ENCODE measurements at regions not wholly inside any gene's neighbourhood (a gene's known extent, or its start where the extent isn't known, plus 50 kb on each side); places are given as distances from the start of the nearest gene placed in this dataset.

- DNase-seq (ENCODE audit: low read depth in 2 of 3, low spot score in 2 of 3), result no peak
Observed at GRCh38 chr16:8286348-8286747, 304.0 kb downstream of the TMEM114 start.

- DNase-seq (ENCODE audit: low read depth in 2 of 3, low spot score in 2 of 3), result no peak
Observed at GRCh38 chr16:8283195-8283594, 307.1 kb downstream of the TMEM114 start.

GRCh38 chr16:8278031-8278580, 312.2 kb downstream of the TMEM114 start:
- DNase-seq (ENCODE audit: low read depth in 2 of 3, low spot score in 2 of 3), result no peak

DNA sequence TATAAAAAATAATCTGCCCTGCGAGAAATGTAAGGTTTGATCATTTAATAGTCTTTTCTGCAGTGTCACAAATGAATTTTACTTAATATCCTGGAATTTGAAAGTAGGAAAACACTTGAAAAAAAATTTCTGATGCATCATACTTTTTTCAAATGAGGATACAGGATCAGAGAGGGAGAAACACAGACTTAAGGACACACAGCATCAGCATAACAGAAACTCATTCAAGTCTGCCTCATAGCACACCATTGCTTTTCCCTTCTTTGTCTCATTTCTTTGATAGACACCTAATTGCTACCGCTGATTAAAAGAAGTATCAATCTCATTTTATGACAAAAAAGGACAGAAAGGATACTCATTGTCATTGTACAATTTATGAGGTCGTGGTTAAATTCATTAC, 319.0 kb downstream of the TMEM114 start:
- no peak for DNase-seq (ENCODE audit: low read depth in 2 of 3, low spot score in 2 of 3)

DNA sequence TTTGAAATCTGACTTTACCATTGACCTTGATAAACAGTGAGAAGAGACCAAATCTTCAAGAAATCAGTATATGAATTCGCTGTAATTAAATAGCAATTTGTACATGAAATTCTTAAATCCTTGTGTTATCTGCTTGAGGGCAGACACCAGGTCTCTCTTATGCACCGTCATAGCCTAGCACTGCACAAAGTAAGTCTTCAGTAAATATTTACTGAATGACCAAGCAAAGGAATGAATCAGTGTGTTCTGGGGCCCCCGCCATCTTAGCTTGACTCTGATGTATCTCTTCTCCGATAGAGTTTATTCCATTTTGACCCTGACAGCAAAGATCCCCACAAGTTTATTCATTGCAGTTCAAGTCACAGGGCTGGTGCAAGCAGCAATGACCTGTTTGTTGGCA, 328.0 kb downstream of the TMEM114 start:
- no peak for DNase-seq (ENCODE audit: low read depth in 2 of 3, low spot score in 2 of 3)

GRCh38 chr16:8260140-8260539, 330.2 kb downstream of the TMEM114 start:
- DNase-seq (ENCODE audit: low read depth in 2 of 3, low spot score in 2 of 3), result no peak

DNA sequence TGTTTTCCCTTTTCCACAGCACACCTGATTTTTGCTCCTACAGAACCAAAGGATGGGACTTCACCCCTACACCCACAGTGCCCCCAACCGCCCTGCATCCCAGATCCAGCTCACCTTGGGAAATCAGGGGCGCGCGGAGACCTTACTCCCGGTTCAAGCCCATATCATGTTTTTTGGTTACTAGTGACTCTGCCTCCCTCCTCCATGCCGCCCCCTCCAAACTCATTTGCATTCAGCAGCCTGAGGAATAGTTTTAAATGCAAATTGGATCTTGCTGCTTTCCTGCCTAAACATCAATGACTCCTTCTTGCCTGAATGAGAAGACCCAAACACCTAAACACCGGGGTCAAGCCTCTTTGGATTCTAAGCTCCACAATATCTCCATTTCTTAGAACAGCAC, 331.8 kb downstream of the TMEM114 start:
- DNase-seq (ENCODE audit: low read depth in 2 of 3, low spot score in 2 of 3), result no peak

GRCh38 chr16:8257561-8257960, 332.8 kb downstream of the TMEM114 start:
- DNase-seq (ENCODE audit: low read depth in 2 of 3, low spot score in 2 of 3), result no peak

- no peak for DNase-seq (ENCODE audit: low read depth in 2 of 3, low spot score in 2 of 3)
Observed at GRCh38 chr16:8254405-8254804, 335.9 kb downstream of the TMEM114 start.

GRCh38 chr16:8253718-8254117, 336.6 kb downstream of the TMEM114 start:
- DNase-seq (ENCODE audit: low read depth in 2 of 3, low spot score in 2 of 3), result no peak

DNA sequence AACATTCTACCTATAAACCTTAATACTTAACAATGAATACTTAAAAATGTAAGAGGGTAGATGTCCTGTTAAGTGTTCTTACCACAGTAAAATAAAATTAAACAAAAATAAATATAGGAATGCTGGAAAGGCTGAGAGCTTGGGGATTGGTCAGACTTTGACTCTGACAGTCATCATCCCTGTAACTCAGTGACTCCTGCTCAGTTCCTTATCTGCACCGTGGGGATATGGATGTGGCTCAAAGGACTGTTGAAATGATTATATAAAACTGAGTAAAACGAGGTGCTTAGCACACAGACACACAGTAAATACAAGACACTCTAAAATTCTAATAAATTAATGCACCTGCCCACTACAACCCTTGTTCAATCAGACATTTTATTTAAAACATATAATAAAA, 338.6 kb downstream of the TMEM114 start:
- DNase-seq (ENCODE audit: low read depth in 2 of 3, low spot score in 2 of 3), result no peak

GRCh38 chr16:8251298-8251697, 339.0 kb downstream of the TMEM114 start:
- DNase-seq (ENCODE audit: low read depth in 2 of 3, low spot score in 2 of 3), result no peak

DNA sequence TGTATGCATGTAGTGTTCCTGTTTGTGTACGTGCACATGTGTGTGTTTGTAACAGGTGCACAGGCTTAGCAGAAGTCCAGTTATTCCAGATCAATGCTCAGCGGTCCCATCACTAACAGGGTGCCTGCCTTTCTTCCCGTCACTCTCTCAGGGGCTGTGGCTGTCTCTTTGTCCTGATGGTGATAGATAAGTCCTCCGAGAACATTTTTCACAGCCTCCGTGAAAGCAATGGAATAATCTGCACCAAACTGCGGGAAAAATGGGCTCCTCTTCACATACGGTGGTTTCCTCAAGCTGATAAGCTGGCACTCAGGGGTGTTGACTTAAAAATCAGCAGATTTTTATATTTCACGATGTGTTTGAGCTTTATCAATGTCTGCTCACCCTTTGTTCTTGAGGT, 342.3 kb downstream of the TMEM114 start:
- no peak for DNase-seq (ENCODE audit: low read depth in 2 of 3, low spot score in 2 of 3)

GRCh38 chr16:8243981-8244380, 346.3 kb downstream of the TMEM114 start:
- DNase-seq (ENCODE audit: low read depth in 2 of 3, low spot score in 2 of 3), result no peak

GRCh38 chr16:8241408-8241807, 348.9 kb downstream of the TMEM114 start:
- DNase-seq (ENCODE audit: low read depth in 2 of 3, low spot score in 2 of 3), result no peak

DNA sequence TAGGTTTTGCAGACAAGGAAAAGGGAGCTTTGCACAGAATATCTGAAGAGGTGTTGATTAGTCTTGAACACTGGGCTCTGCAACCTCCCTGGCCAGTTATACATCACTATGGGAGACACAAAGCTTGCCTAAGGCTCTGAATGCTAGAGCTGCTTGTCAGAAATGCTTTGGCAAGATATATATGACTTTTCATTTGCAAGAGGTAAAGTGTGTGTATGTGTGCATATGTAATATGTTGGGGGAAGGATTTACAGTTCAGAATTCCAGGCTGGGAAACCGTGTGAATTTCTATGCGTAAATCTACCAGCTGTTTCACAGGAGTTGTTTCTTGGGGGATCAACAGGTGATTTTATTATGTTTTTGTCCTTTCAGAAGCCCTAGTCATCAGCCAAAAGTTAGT, 350.9 kb downstream of the TMEM114 start:
- no peak for DNase-seq (ENCODE audit: low read depth in 2 of 3, low spot score in 2 of 3)

DNA sequence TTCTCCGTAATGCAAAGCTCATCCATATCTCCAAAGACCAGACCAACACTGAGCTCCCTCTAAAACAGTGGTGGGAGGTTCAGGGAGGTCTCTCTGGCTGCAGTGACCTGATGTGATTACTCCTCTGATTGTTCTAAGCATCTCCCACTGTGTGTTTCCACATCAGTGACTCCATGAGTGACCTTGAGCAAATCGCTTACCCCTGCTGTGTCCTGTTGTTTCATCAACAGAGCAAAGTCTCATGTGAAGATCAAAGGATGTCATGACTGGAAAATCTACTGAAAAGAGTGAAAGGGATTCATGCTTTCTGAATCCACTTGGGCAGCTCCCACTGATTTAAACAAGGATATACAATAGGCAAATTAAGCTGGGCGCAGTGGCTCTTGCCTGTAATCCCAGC, 352.9 kb downstream of the TMEM114 start:
- DNase-seq (ENCODE audit: low read depth in 2 of 3, low spot score in 2 of 3), result no peak

- no peak for DNase-seq (ENCODE audit: low read depth in 2 of 3, low spot score in 2 of 3)
Observed at GRCh38 chr16:8236816-8237215, 353.5 kb downstream of the TMEM114 start.

DNA sequence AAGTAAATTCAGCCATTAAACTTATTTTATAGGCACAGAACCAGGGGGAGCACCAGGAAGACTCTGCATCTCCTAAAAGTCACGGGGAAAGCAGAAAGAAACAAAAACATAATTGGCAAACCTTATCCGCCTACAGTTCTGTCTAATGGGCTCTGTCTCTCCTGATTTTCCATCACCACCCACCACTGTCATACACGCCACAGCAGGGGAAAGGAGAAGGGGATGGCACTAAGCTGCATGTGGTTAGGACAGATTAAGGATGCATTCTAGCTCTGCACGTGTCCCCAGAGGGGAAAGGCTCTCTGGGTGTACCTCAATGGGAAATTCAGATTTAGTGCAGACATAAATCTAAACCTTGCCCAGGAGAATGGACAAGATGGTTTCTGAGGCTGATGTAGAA, 359.8 kb downstream of the TMEM114 start:
- DNase-seq (ENCODE audit: low read depth in 2 of 3, low spot score in 2 of 3), result no peak

DNA sequence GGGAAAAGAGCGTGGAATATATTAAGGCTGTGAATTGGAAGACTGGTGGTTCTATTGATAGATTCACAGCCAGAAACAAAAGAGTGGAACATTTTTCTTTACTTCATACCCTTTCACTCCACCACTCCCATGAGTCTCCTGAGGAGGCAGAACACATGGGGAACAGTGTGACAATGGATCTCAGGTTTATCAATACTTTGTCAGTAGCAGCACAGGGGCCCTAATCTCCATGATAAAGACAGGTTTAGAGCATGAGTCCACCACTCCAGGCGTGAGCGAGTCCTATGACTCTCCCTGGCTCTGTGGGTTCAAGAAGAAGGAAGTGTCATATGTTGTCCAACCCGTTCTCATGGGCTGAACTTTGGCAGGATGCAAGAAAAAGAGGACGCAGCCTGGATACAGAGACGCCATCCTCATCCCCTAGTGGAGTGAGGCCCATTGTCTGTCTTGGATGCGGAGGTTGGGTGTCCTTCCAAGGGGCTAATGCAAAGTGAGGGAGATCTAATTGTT, 361.2 kb downstream of the TMEM114 start:
- no peak for DNase-seq (ENCODE audit: low read depth in 2 of 3, low spot score in 2 of 3)

DNA sequence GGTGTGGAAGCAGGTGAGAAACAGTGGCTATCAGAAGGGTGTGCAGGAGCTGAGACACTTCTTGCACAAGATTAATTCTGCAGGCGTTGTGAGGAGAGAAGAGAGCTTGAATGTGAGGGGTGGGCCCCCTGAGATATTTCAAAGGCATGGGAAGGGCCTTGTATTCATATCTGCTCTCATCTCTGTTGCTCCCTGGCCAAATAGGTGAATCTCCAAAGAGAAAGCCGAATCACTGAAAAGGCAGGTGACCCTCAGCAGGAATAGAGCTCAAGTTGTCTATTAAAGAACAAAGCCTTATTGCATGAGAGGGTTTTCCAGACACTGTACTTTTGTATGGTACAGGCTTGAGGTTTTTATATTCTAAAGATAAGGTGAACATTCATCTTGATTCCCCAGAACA, 373.1 kb downstream of the TMEM114 start:
- DNase-seq (ENCODE audit: low read depth in 2 of 3, low spot score in 2 of 3), result no peak

DNA sequence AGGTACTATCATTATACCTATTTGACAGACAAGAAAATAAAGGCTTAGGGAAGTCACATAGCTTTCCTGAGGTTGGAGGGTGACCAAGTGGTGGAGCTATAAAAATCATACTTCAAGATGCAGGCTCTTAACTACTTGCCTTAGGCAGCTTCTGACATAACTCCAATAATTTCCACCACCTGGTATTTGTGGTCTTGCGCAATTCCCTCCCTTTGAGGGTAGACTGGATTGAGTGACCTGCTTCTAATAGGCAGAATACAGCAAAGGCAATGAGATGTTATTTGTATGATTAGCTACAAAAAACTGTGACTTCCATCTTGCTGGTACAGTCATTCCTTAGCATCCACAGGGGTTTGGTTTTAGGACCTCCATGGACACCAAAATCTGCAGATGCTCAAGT, 385.5 kb downstream of the TMEM114 start:
- DNase-seq (ENCODE audit: low read depth in 2 of 3, low spot score in 2 of 3), result no peak

DNA sequence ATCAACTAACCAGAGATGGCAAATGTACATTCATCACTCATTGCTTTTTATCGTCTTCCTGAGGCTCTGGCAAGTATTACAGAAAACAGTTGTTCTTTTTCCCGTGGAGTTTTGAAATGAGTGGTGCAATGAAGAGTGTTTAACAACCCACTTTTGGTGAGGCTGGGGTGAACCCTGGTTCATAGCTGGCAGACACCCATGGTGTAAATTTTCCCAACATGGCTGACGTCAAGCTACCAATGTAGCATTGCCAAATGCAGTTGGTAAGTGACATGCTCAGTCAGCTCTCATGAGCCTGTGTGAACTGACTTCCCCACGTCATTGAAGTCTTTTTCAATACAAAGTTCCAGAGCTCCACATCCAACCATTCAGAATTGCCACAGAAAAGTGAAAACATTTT, 386.2 kb downstream of the TMEM114 start:
- DNase-seq (ENCODE audit: low read depth in 2 of 3, low spot score in 2 of 3), result no peak

DNA sequence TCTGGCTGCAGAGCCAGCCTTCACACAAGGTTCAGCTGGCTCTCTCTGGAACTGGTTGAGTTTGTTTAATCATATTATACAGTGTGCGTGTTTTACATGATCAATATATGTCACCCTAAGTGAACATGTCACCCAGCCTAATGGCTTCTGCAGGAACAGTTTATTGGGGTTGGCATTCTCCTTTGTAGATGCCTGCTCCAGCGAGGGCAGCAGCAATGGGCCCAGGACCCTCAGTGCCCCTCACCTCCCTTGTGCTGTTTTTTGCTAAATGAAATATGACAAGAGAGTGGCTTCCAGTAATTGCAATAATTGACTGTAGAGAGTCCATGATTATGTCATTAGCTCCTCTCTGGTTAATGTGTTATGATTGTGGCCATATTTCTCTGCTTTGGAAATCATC, 387.2 kb downstream of the TMEM114 start:
- DNase-seq (ENCODE audit: low read depth in 2 of 3, low spot score in 2 of 3), result no peak
